Breast epithelium (tissue), 4 donors: ENCODE measurements at regions not wholly inside any gene's neighbourhood (a gene's known extent, or its start where the extent isn't known, plus 50 kb on each side); places are given as distances from the start of the nearest gene placed in this dataset.
"Not testable (repeated sequence)": the region's sequence is repeated elsewhere in the genome, so short reads cannot be mapped to it uniquely, and the experiment has no call there.

ENCODE experiments used
- DNase-seq, 2 donors: peaks; one replicate each; pipeline ENCODE4 v3.0.0-alpha.2; 2019; ENCODE audit warnings: low spot score in 2 of 2
- H3K27ac ChIP-seq, 2 donors: fragments of 200-600 bp; sonication (generic) in 1 of 2; one replicate each; pipeline ENCODE4 v1.5.1; 2016 to 2019; ENCODE audit warnings: mild to moderate bottlenecking in 1 of 2
- H3K27me3 ChIP-seq, 2 donors: fragments of 200-600 bp; sonication (generic) in 1 of 2; one replicate each; pipeline versions ENCODE4 v1.5.1 to v1.6.0; 2017 to 2019; ENCODE audit warnings: control low read depth in 1 of 2, mild to moderate bottlenecking in 1 of 2
- H3K36me3 ChIP-seq: fragments of 200-600 bp; one replicate; pipeline ENCODE4 v1.5.1; 2019
- H3K4me1 ChIP-seq, 2 donors: fragments of 200-600 bp; sonication (generic); one replicate each; pipeline ENCODE4 v1.5.1; 2016 to 2019; ENCODE audit warnings: control low read depth in 1 of 2
- H3K4me3 ChIP-seq, 3 donors: fragments of 200-600 bp; sonication (generic); 1 replicate in 2 of 3; 2 replicates in 1 of 3; pipeline ENCODE4 v1.5.1; 2016 to 2019; ENCODE audit warnings: mild to moderate bottlenecking in 3 of 3, moderate library complexity in 2 of 3
- H3K9me3 ChIP-seq, 2 donors: fragments of 200-600 bp; sonication (generic) in 1 of 2; one replicate each; pipeline ENCODE4 v1.5.1; 2016 to 2019; ENCODE audit warnings: control low read depth in 1 of 2
- POLR2A ChIP-seq: fragments of 450-650 bp; IDR thresholded peaks from one replicate; pipeline ENCODE4 v1.6.1; 2016; ENCODE audit warnings: antibody characterized with exemption, mild to moderate bottlenecking, moderate library complexity
- POLR2AphosphoS5 ChIP-seq, 3 donors: sonication (generic); formaldehyde crosslinking; IDR thresholded peaks; one replicate each; pipeline ENCODE4 v1.6.1; 2017; ENCODE audit warnings: antibody characterized with exemption in 3 of 3
- intact Hi-C: fragments of 100-400 bp; cut with DNase I; formaldehyde crosslinking; loops from one replicate; pipeline ENCODE4 v1.15.1; 2023; ENCODE audit warnings: low total_unique reads
- TF ChIP-seq, protein P1 (sequence below), 3 donors: fragments of 450-650 bp; IDR thresholded peaks; one replicate each; pipeline ENCODE4 v1.5.1; 2016 to 2017; ENCODE audit warnings: antibody characterized with exemption in 3 of 3, mild to moderate bottlenecking in 3 of 3, moderate library complexity in 3 of 3

DNA sequence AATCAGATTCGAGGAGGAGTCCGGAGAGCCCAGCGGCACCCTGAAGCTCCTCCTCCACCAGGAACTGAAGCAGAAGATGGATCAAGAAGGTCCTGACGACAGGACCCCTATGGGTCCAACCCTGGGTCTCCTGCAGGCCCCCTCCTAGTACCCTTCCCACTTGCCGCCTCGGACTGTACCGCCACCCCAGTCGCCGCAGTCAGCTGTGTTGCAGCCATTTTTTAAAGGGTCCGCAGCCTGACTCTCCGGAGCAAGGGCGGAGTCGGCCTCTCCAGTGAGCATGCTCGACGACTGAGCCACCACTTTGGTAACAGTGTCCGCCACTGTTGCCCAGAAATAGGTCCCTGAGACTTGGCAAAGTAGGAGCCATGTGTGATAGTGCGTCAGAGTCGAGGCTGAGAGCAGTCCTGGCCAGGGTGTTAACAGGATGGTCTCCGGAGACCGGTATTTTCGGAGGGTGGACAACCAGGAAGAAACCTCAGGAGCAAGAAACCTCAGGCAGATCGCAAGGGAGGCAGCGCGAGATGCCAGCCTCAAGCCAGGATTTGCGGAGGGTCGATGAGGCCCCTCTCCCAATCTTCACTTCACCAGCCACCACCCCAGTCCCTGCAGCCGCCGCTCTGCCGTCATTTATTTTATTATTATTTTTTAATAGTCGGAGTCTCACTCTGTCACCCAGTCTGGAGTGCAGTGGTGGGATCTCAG is 294.6 kb upstream of the ZNF337 start:
- Histone ChIP-seq H3K4me3 (no peak overlapping the region), H3K4me1 (no peaks in the 10 kb centered on the region), H3K9me3 (no peaks in the 10 kb centered on the region), H3K36me3 (no peaks in the 10 kb centered on the region), H3K27ac (no peak overlapping the region), H3K27me3 (no peaks in the 10 kb centered on the region)
- intact Hi-C loops: no loop called here
- TF ChIP-seq POLR2A (no peak), POLR2AphosphoS5 (IDR thresholded peaks at IDR 0.05) (no peak)
- TF ChIP-seq, protein P1, sequence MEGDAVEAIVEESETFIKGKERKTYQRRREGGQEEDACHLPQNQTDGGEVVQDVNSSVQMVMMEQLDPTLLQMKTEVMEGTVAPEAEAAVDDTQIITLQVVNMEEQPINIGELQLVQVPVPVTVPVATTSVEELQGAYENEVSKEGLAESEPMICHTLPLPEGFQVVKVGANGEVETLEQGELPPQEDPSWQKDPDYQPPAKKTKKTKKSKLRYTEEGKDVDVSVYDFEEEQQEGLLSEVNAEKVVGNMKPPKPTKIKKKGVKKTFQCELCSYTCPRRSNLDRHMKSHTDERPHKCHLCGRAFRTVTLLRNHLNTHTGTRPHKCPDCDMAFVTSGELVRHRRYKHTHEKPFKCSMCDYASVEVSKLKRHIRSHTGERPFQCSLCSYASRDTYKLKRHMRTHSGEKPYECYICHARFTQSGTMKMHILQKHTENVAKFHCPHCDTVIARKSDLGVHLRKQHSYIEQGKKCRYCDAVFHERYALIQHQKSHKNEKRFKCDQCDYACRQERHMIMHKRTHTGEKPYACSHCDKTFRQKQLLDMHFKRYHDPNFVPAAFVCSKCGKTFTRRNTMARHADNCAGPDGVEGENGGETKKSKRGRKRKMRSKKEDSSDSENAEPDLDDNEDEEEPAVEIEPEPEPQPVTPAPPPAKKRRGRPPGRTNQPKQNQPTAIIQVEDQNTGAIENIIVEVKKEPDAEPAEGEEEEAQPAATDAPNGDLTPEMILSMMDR (IDR thresholded peaks at IDR 0.05): no peak
- no peak for DNase-seq

DNA sequence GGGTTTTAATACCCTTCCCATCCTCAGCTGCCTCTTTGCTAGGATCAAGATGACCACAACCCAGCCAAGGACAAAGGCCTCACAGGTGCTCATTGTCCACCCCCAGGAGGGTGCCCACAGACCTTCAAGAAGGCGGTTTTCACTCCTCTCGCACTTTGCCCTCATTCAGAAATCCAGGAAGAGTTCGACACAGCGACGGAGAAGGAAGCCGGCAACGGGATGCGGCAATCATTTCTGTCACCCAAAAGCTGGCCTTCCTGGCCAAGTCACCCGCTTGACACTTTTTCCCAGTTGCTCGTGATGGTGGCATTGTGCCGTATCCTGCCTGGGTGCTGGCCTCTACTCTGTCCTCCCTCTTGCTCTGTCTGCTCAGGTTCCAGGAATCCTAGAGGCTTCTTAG is 293.0 kb upstream of the ZNF337 start:
- H3K4me3 ChIP-seq, H3K27ac ChIP-seq, H3K4me1 ChIP-seq, intact Hi-C loops, H3K36me3 ChIP-seq, DNase-seq, H3K9me3 ChIP-seq, H3K27me3 ChIP-seq: not testable (repeated sequence)

DNA sequence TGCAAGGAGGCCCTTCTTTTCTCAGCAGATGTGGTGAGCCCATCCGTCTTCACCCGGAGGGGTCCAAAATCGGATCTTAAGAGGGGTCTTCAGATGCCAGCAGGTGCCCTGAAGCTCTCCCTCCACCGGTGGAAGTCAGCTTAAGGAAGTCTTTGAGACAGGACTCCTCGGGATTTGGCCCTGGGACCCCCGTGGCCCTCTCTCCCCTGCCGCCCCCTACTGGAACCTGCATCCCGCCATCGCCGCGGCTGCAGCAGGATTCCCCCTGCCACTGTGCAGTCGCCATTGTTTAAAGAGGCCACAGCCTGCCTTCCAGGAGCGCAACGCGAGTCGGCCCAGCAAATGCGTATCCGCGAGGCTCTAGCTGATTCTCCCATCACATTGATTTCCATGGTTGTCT is 292.5 kb upstream of the ZNF337 start:
- intact Hi-C loops: no loop called here
- Histone ChIP-seq H3K4me1 (no peaks in the 10 kb centered on the region), H3K9me3 (no peaks in the 10 kb centered on the region), H3K4me3 (no peak overlapping the region), H3K27me3 (no peaks in the 10 kb centered on the region), H3K36me3 (no peaks in the 10 kb centered on the region), H3K27ac (no peak overlapping the region)
- DNase-seq: no peak
- TF ChIP-seq POLR2AphosphoS5 (IDR thresholded peaks at IDR 0.05) (no peak), POLR2A (no peak)
- TF ChIP-seq, protein P1 (IDR thresholded peaks at IDR 0.05): no peak

DNA sequence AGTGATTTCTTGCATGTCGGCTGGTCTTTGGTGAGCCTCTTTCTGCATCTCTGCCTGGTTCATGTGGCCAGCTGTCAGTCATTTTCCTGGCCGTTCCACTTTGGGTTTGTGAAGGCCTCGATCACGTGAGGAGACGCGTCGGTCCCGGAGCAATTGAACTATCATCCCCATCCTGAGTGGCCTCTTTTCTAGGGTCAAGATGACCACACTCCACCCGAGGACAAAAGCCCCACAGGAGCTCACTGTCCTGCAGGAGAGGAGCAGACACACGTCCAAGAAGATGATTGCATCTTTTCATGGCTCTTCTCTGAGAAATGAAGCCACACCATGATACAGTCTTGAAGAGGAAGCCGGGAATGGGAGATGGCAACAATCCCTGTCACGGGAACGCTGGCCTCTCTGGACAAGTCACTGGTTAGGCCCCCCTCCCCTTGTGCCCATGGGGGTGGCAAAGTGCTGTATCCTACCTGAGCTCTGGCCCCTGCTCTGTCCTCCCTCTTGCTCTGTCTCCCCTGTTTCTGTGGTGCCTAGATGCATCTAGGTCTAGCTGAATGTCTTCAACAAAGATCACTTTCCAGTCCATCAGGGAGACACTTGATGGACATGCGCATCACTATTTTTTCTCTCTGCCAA is 291.4 kb upstream of the ZNF337 start:
- intact Hi-C loops, H3K36me3 ChIP-seq, H3K4me3 ChIP-seq, H3K4me1 ChIP-seq, H3K27me3 ChIP-seq, DNase-seq, H3K27ac ChIP-seq, H3K9me3 ChIP-seq: not testable (repeated sequence)

DNA sequence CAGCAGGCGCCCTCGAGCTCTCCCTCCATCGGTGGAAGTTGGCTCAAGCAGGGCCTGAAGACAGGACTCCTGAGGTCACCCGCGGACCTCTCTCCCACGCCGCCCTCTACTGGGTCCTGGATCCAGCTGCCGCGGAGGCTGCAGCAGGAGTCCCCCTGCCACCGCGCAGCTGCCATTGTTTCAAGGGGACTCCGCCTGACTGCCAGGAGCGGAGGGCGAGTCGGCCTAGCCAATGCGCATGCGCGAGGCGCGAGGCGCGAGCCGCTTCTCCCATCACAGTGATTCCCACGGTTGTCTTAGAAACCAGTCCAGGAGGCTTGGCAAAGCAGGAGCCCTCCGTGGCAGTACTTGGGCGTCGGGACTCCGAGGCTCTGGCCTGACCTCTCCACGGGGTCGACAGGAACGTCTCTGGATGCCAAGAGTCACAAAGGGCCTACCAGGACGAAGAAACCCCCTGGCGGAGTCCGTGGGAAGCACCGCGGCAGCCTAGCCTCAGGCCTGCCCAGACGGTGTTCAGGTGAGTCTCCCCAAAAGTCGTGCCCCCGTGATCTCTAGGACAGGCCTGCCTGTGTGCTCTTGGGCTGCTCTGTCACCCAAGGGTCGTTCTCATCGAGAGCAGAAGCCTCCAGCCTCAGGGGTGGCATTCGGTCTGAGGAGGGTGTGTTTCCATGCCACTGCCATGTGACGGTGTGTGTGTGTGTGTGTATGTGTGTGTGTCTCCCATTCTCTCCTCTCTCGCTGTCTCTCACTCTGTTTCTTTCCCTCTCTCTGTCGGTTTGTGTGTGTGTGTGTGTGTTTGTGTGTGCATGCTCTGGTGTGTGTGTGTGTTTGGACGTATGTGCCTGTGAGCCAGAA is 290.6 kb upstream of the ZNF337 start:
- Histone ChIP-seq H3K36me3 (no peaks in the 10 kb centered on the region), H3K27me3 (no peaks in the 10 kb centered on the region), H3K4me1 (no peaks in the 10 kb centered on the region), H3K27ac (no peak overlapping the region), H3K9me3 (no peaks in the 10 kb centered on the region), H3K4me3 (peak overlapping the region; percentile 20 to 57 (median 37))
- intact Hi-C loops: no loop called here
- no peak for DNase-seq
- TF ChIP-seq POLR2A: no peak
- TF ChIP-seq POLR2AphosphoS5 (IDR thresholded peaks at IDR 0.05): no peak
- TF ChIP-seq, protein P1 (IDR thresholded peaks at IDR 0.05): no peak

DNA sequence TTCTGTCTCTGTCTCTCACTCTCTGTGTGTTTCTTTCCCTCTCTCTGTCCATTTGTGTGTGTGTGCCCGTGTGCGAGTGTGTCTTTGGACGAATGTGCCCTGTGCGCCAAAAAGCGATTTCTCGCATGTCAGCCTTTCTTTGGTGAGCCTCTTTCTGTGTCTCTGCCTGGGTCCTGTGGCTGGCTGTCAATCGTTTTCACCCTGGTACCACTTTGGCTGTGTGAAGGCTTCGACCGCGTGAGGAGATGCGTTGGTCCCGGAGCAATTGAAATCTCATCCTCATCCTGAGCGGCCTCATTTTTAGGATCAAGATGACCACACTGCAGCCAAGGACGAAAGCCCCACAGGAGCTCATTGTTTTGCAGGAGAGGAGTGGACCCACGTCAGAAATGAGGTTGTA is 288.9 kb upstream of the ZNF337 start:
- no peaks in the 10 kb centered on the region for H3K27me3 ChIP-seq
- no peaks in the 10 kb centered on the region for H3K36me3 ChIP-seq
- no peak overlapping the region for H3K4me3 ChIP-seq
- no peaks in the 10 kb centered on the region for H3K9me3 ChIP-seq
- no peak for TF ChIP-seq POLR2A
- TF ChIP-seq, protein P1 (IDR thresholded peaks at IDR 0.05): no peak
- no peak for TF ChIP-seq POLR2AphosphoS5 (IDR thresholded peaks at IDR 0.05)
- no peak for DNase-seq
- no peak overlapping the region for H3K27ac ChIP-seq
- H3K4me1 ChIP-seq: no peaks in the 10 kb centered on the region
- intact Hi-C loops: no loop called here
